ENCODE measurements at regions not wholly inside any gene's neighbourhood (a gene's known extent, or its start where the extent isn't known, plus 50 kb on each side); places are given as distances from the start of the nearest gene placed in this dataset.

- TF ChIP-seq CTCF (IDR thresholded peaks at IDR 0.05; ENCODE audit: control insufficient read depth, extremely low read depth, insufficient read depth): no peak
- no peak for DNase-seq (ENCODE audit: low read depth)
- no peak overlapping the region for H3K4me3 ChIP-seq (ENCODE audit: low read depth, low read length)
These were observed 107.6 kb downstream of the C12orf50 start for GRCh38 chr12:87921621-87922020.

- no peak overlapping the region for H3K4me3 ChIP-seq (ENCODE audit: low read depth, low read length)
- no peak for DNase-seq (ENCODE audit: low read depth)
- no peak for TF ChIP-seq CTCF (IDR thresholded peaks at IDR 0.05; ENCODE audit: control insufficient read depth, extremely low read depth, insufficient read depth)
These were observed 109.1 kb downstream of the C12orf50 start for GRCh38 chr12:87920139-87920538.

- no peak overlapping the region for H3K4me3 ChIP-seq (ENCODE audit: low read depth, low read length)
These were observed 127.7 kb downstream of the C12orf50 start for GRCh38 chr12:87901457-87901856.

GRCh38 chr12:87897662-87898061, 131.5 kb downstream of the C12orf50 start:
- no peak for TF ChIP-seq CTCF (IDR thresholded peaks at IDR 0.05; ENCODE audit: control insufficient read depth, extremely low read depth, insufficient read depth)
- DNase-seq (ENCODE audit: low read depth): no peak
- no peak overlapping the region for H3K4me3 ChIP-seq (ENCODE audit: low read depth, low read length)

More at GRCh38 chr12:87901457-87901856, 127.7 kb downstream of the C12orf50 start:
- no peak for TF ChIP-seq CTCF (IDR thresholded peaks at IDR 0.05; ENCODE audit: control insufficient read depth, extremely low read depth, insufficient read depth)
- no peak for DNase-seq (ENCODE audit: low read depth)

GRCh38 chr12:87883806-87884205, 145.4 kb downstream of the C12orf50 start:
- H3K4me3 ChIP-seq (ENCODE audit: low read depth, low read length): no peak overlapping the region
- DNase-seq (ENCODE audit: low read depth): no peak
- no peak for TF ChIP-seq CTCF (IDR thresholded peaks at IDR 0.05; ENCODE audit: control insufficient read depth, extremely low read depth, insufficient read depth)

GRCh38 chr12:87879141-87879540, 150.1 kb downstream of the C12orf50 start:
- TF ChIP-seq CTCF (IDR thresholded peaks at IDR 0.05; ENCODE audit: control insufficient read depth, extremely low read depth, insufficient read depth): no peak
- no peak for DNase-seq (ENCODE audit: low read depth)
- H3K4me3 ChIP-seq (ENCODE audit: low read depth, low read length): no peak overlapping the region
